Trophoblast cell (in vitro differentiated cells and primary cell): ENCODE measurements at regions not wholly inside any gene's neighbourhood (a gene's known extent, or its start where the extent isn't known, plus 50 kb on each side); places are given as distances from the start of the nearest gene placed in this dataset.

Experiments
- DNase-seq, 2 donors: peaks; one replicate each; pipeline ENCODE4 v3.0.0-alpha.2; 2016
- H2AFZ ChIP-seq: 2 replicates; pipeline ENCODE4 v1.6.1; 2013; ENCODE audit warnings: low read length, moderate library complexity, mild to moderate bottlenecking; ENCODE audit not compliant: insufficient read depth, poor library complexity
- H2AK5ac ChIP-seq: 2 replicates; pipeline ENCODE4 v1.6.1; 2013; ENCODE audit warnings: mild to moderate bottlenecking, low read length
- H2BK120ac ChIP-seq: 2 replicates; pipeline ENCODE4 v1.6.1; 2013; ENCODE audit warnings: low read length, mild to moderate bottlenecking, moderate library complexity; ENCODE audit not compliant: insufficient read depth, poor library complexity
- H2BK12ac ChIP-seq: 2 replicates; pipeline ENCODE4 v1.6.1; 2013; ENCODE audit warnings: mild to moderate bottlenecking, low read length, moderate library complexity
- H2BK5ac ChIP-seq: 2 replicates; pipeline ENCODE4 v1.6.1; 2013; ENCODE audit warnings: low read length, low read depth, moderate library complexity, mild to moderate bottlenecking; ENCODE audit not compliant: poor library complexity
- H3K14ac ChIP-seq: 2 replicates; pipeline ENCODE4 v1.6.1; 2013; ENCODE audit warnings: mild to moderate bottlenecking, low read length
- H3K18ac ChIP-seq: 2 replicates; pipeline ENCODE4 v1.6.1; 2013; ENCODE audit warnings: mild to moderate bottlenecking, low read length
- H3K23ac ChIP-seq: 2 replicates; pipeline ENCODE4 v1.6.1; 2013; ENCODE audit warnings: low read length
- H3K27ac ChIP-seq: 2 replicates; pipeline ENCODE4 v1.5.1; 2013; ENCODE audit warnings: low read depth, mild to moderate bottlenecking, inconsistent platforms, low read length, moderate library complexity
- H3K27me3 ChIP-seq: 2 replicates; pipeline ENCODE4 v1.6.1; 2013; ENCODE audit warnings: inconsistent platforms, mild to moderate bottlenecking, low read length, moderate library complexity; ENCODE audit not compliant: insufficient read depth
- H3K36me3 ChIP-seq, 2 experiments: 1 replicate in 1 of 2; 2 replicates in 1 of 2; pipeline ENCODE4 v1.6.1; 2013; ENCODE audit warnings: low read length in 2 of 2, mild to moderate bottlenecking in 2 of 2, moderate library complexity in 1 of 2; ENCODE audit not compliant: insufficient read depth in 2 of 2, control insufficient read depth in 1 of 2
- H3K4ac ChIP-seq: 2 replicates; pipeline ENCODE4 v1.6.1; 2013; ENCODE audit warnings: low read depth, mild to moderate bottlenecking, low read length, moderate library complexity
- H3K4me1 ChIP-seq, 2 experiments: 1 replicate in 1 of 2; 2 replicates in 1 of 2; pipeline ENCODE4 v1.6.1; 2013; ENCODE audit warnings: low read length in 2 of 2, mild to moderate bottlenecking in 2 of 2, moderate library complexity in 1 of 2; ENCODE audit not compliant: insufficient read depth in 2 of 2, control insufficient read depth in 1 of 2
- H3K4me2 ChIP-seq: 2 replicates; pipeline ENCODE4 v1.6.1; 2013; ENCODE audit warnings: inconsistent platforms, mild to moderate bottlenecking, low read length, moderate library complexity
- H3K4me3 ChIP-seq: 2 replicates; pipeline ENCODE4 v1.5.1; 2013; ENCODE audit warnings: mild to moderate bottlenecking, low read depth, low read length, inconsistent platforms
- H3K79me1 ChIP-seq: one replicate; pipeline ENCODE4 v1.6.1; 2013; ENCODE audit warnings: low read length
- H3K79me2 ChIP-seq: 2 replicates; pipeline ENCODE4 v1.6.1; 2013; ENCODE audit warnings: low read length, mild to moderate bottlenecking; ENCODE audit not compliant: control insufficient read depth, insufficient read depth, poor library complexity
- H3K9ac ChIP-seq: 2 replicates; pipeline ENCODE4 v1.6.1; 2013; ENCODE audit warnings: mild to moderate bottlenecking, low read length
- H3K9me3 ChIP-seq: 2 replicates; pipeline ENCODE4 v1.6.1; 2013; ENCODE audit warnings: low read depth, mild to moderate bottlenecking, control low read depth, inconsistent platforms, low read length; ENCODE audit not compliant: insufficient read depth
- H4K12ac ChIP-seq: 2 replicates; pipeline ENCODE4 v1.6.1; 2013; ENCODE audit warnings: low read depth, mild to moderate bottlenecking, low read length, moderate library complexity
- H4K8ac ChIP-seq: 2 replicates; pipeline ENCODE4 v1.6.1; 2013; ENCODE audit warnings: low read depth, mild to moderate bottlenecking, low read length, moderate library complexity
- H4K91ac ChIP-seq: one replicate; pipeline ENCODE4 v1.6.1; 2013; ENCODE audit warnings: low read depth, mild to moderate bottlenecking, low read length, moderate library complexity
- WGBS: extraction: QIAGEN DNeasy Blood & Tissue Kit; methylation state at CpG from one replicate; pipeline ENCODE4 v1.1.7; 2013; ENCODE audit warnings: missing lambda C conversion rate; ENCODE audit not compliant: insufficient read length, insufficient coverage; ENCODE audit errors: extremely low coverage; 5-methylcytosine and 5-hydroxymethylcytosine counted together

GRCh38 chr2:188853307-188853706 lies 120.9 kb upstream of the COL3A1 start:
- no peak overlapping the region for H3K23ac ChIP-seq

DNA sequence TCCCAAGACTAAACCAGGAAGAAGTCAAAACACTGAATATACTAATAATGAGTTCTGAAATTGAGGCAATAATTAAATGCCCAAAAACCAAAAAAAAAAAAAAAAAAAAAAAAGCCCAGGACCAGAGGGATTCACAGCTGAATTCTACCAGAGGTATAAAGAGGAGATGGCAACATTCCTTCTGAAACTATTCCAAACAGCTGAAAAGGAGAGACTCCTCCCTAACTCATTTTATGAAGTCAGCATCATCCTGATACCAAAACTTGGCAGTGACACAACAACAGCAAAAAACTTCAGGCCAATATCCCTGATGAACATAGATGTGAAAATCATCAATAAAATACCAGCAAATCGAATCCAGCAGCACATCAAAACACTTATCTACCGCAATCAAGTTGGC lies 108.5 kb upstream of the COL3A1 start:
- Histone ChIP-seq H3K4ac (no peak overlapping the region), H2AK5ac (no peak overlapping the region), H3K14ac (no peak overlapping the region), H3K9ac (no peak overlapping the region), H3K4me3 (no peak overlapping the region), H4K12ac (no peak overlapping the region), H2BK12ac (no peak overlapping the region), H3K4me1 (peaks cover 3 to 4% of the 10 kb centered on the region in 2 experiments), H2AFZ (no peak overlapping the region), H3K4me2 (no peak overlapping the region), H3K27me3 (no peaks in the 10 kb centered on the region), H3K79me1 (peaks cover 2% of the 10 kb centered on the region), H3K9me3 (peaks cover 6% of the 10 kb centered on the region), H3K36me3 (no peaks in the 10 kb centered on the region), H3K79me2 (no peaks in the 10 kb centered on the region), H4K8ac (no peak overlapping the region), H3K27ac (no peak overlapping the region), H2BK5ac (no peak overlapping the region), H4K91ac (no peak overlapping the region), H3K18ac (no peak overlapping the region), H2BK120ac (no peak overlapping the region), H3K23ac (no peak overlapping the region)
- DNase-seq: no peak
- WGBS: no CpG with 5 or more reads among the region's 2 CpGs

More at GRCh38 chr2:188853307-188853706, 120.9 kb upstream of the COL3A1 start:
- Histone ChIP-seq H3K4ac (no peak overlapping the region), H2AFZ (no peak overlapping the region), H3K18ac (no peak overlapping the region), H3K9ac (no peak overlapping the region), H3K79me1 (no peaks in the 10 kb centered on the region), H2BK12ac (no peak overlapping the region), H4K8ac (no peak overlapping the region), H3K36me3 (no peaks in the 10 kb centered on the region), H4K12ac (no peak overlapping the region), H3K4me2 (no peak overlapping the region), H3K27me3 (no peaks in the 10 kb centered on the region), H3K4me3 (no peak overlapping the region), H3K79me2 (no peaks in the 10 kb centered on the region), H3K27ac (no peak overlapping the region), H3K14ac (no peak overlapping the region), H2BK5ac (no peak overlapping the region), H2AK5ac (no peak overlapping the region), H3K4me1 (no peaks in the 10 kb centered on the region), H3K9me3 (no peaks in the 10 kb centered on the region), H2BK120ac (no peak overlapping the region), H4K91ac (no peak overlapping the region)
- no peak for DNase-seq
- no CpG with 5 or more reads among the region's 2 CpGs for WGBS

GRCh38 chr2:188869550-188869949 lies 104.6 kb upstream of the COL3A1 start:
- H3K14ac ChIP-seq: no peak overlapping the region
- no peaks in the 10 kb centered on the region for H3K36me3 ChIP-seq
- no peak overlapping the region for H2AFZ ChIP-seq
- peak overlapping the region; percentile 73 for H2BK12ac ChIP-seq
- no peak overlapping the region for H3K23ac ChIP-seq
- H4K8ac ChIP-seq: no peak overlapping the region
- no peak overlapping the region for H3K9ac ChIP-seq
- peak overlapping the region; percentile 38 for H2BK5ac ChIP-seq
- no peak overlapping the region for H4K91ac ChIP-seq
- no peak overlapping the region for H3K27ac ChIP-seq
- no peak overlapping the region for H3K4ac ChIP-seq
- no peak overlapping the region for H3K4me3 ChIP-seq
- H4K12ac ChIP-seq: no peak overlapping the region
- H3K9me3 ChIP-seq: no peaks in the 10 kb centered on the region
- no peaks in the 10 kb centered on the region for H3K79me2 ChIP-seq
- no peak overlapping the region for H3K4me2 ChIP-seq
- DNase-seq: no peak
- no peak overlapping the region for H2BK120ac ChIP-seq
- H3K18ac ChIP-seq: no peak overlapping the region
- H3K4me1 ChIP-seq: peaks cover 2 to 3% of the 10 kb centered on the region in 2 experiments
- no peaks in the 10 kb centered on the region for H3K79me1 ChIP-seq
- H2AK5ac ChIP-seq: no peak overlapping the region
- WGBS: no CpG with 5 or more reads among the region's 2 CpGs
- no peaks in the 10 kb centered on the region for H3K27me3 ChIP-seq

- Histone ChIP-seq H3K23ac (no peak overlapping the region), H3K4me1 (peaks cover 2 to 3% of the 10 kb centered on the region in 2 experiments), H2AK5ac (no peak overlapping the region), H2BK12ac (no peak overlapping the region), H2BK5ac (no peak overlapping the region), H3K4me2 (no peak overlapping the region), H2AFZ (no peak overlapping the region), H3K27me3 (no peaks in the 10 kb centered on the region), H4K91ac (no peak overlapping the region), H4K12ac (no peak overlapping the region), H3K27ac (no peak overlapping the region), H3K4me3 (no peak overlapping the region), H4K8ac (no peak overlapping the region), H3K9ac (no peak overlapping the region), H3K4ac (no peak overlapping the region), H3K79me1 (no peaks in the 10 kb centered on the region), H3K14ac (no peak overlapping the region), H3K36me3 (no peaks in the 10 kb centered on the region), H3K79me2 (no peaks in the 10 kb centered on the region), H3K18ac (no peak overlapping the region), H2BK120ac (no peak overlapping the region), H3K9me3 (no peaks in the 10 kb centered on the region)
- WGBS: no CpG with 5 or more reads among the region's 1 CpG
- DNase-seq: peak in 1 of 2 donors; percentile 7
Measured at GRCh38 chr2:188870289-188870688, 103.9 kb upstream of the COL3A1 start.
